Activated T-helper 1 cell treated with anti-CD3 and anti-CD28 coated beads, Interleukin-12 subunit alpha, Interleukin-12 subunit beta, Interleukin-2, Interleukin-4 antibody, amounts not matched to agents 30 ng/mL and 10 ng/mL and 1 ng/mL, durations not matched to agents 14 hours and 24 hours and 36 hours (primary cell): ENCODE measurements at regions not wholly inside any gene's neighbourhood (a gene's known extent, or its start where the extent isn't known, plus 50 kb on each side); places are given as distances from the start of the nearest gene placed in this dataset.

ENCODE experiments used
- DNase-seq: peaks from one replicate; pipeline ENCODE4 v3.0.0; 2021; ENCODE audit warnings: low spot score
- H3K27ac Mint-ChIP-seq: one replicate; pipeline ENCODE4 v1.8.0; 2021; ENCODE audit warnings: mild to moderate bottlenecking, mixed read lengths
- H3K27me3 Mint-ChIP-seq: one replicate; pipeline ENCODE4 v1.8.0; 2022; ENCODE audit warnings: mild to moderate bottlenecking, moderate library complexity, mixed read lengths; ENCODE audit not compliant: insufficient read depth
- H3K36me3 Mint-ChIP-seq: one replicate; pipeline ENCODE4 v1.8.0; 2021; ENCODE audit warnings: low read depth, mixed read lengths
- H3K4me1 Mint-ChIP-seq: one replicate; pipeline ENCODE4 v1.8.0; 2021; ENCODE audit warnings: low read depth, mixed read lengths
- H3K4me3 Mint-ChIP-seq: one replicate; pipeline ENCODE4 v1.8.0; 2021; ENCODE audit warnings: mild to moderate bottlenecking, moderate library complexity, mixed read lengths
- H3K9me3 Mint-ChIP-seq: one replicate; pipeline ENCODE4 v1.8.0; 2021; ENCODE audit warnings: mixed read lengths
- intact Hi-C: fragments of 100-400 bp; cut with micrococcal nuclease; formaldehyde crosslinking; loops from one replicate; pipeline ENCODE4 v1.15.1; 2024

DNA sequence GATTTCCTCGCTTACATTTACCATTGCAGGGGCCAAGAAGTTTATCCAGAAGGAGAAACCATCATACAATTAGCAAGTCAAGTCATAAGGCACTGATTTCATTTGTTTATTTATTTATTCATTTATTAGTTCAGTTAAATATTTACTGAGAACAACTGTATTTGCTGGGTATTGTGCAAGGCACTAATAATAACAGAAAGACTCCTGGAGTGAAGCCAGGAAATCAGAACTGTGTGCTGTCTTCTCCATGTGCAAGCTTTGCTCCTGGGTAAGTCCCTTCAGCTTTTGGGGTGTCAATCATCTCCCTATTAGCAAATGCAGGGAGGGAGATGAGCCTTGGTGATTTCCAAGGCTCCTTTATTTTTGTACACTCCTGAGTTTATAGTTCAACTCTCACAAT lies 341.6 kb upstream of the MEIS1 start:
- intact Hi-C loops, result no loop called here
- Mint-ChIP-seq H3K4me3 (no peak overlapping the region), H3K36me3 (no peaks in the 10 kb centered on the region), H3K27ac (no peak overlapping the region), H3K27me3 (no peaks in the 10 kb centered on the region), H3K4me1 (no peaks in the 10 kb centered on the region), H3K9me3 (peaks cover 22% of the 10 kb centered on the region)
- no peak for DNase-seq

DNA sequence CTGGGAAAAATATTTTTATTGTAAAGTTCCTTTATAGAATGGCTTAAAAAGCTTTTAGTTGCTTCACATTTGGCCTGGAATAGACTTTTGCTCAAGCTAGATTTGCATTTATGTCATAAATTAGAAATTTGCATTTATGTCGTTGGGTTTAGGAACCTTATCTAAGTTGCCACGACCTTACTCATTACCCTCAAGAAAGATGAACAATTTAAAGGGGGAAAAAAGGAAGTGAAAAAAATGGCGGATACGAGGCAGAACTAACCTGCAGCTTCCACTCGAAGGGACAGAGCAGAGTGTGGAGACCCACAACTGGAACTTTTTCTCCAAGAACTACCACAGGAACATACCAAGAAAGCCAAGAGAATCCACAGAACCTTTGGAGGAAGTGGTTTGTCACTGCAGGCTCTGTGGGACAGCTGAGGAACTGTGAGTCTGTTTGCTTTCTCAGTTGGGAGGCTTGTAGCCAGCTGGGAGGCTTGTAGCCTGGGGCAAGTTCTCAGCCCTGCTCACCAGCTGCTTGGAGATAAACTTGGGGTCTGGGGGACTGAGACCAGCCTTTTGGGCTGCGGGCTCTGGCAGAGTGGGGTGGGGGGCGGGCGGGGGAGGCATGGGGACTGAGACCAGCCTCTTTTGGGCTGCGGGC lies 349.9 kb upstream of the MEIS1 start:
- Mint-ChIP-seq H3K4me3 (no peak overlapping the region), H3K27ac (no peak overlapping the region), H3K9me3 (peaks cover 12% of the 10 kb centered on the region), H3K4me1 (no peaks in the 10 kb centered on the region), H3K27me3 (no peaks in the 10 kb centered on the region), H3K36me3 (no peaks in the 10 kb centered on the region)
- no peak for DNase-seq
- intact Hi-C loops, result no loop called here

DNA sequence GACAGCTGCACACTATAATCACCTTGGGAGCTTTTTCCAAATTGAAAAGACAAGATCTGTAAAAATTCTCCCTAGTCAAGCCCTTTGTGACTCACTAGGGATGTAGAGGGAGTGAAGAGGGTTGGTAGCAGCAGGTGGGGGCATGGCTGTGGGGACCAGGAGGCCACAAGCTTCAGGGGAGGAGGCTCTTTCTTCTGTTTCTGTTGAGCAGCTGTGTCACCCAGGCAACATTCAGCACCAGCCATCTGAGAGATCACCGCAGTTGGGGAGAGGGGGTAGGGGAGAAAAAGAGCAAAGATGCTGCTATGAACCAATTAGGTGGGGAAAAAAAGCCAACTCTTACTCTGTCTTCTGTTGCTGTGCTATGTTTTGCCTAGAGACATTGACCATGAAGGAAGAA lies 352.3 kb upstream of the MEIS1 start:
- Mint-ChIP-seq H3K9me3 (no peaks in the 10 kb centered on the region), H3K27ac (no peak overlapping the region), H3K4me3 (no peak overlapping the region), H3K36me3 (no peaks in the 10 kb centered on the region), H3K27me3 (no peaks in the 10 kb centered on the region), H3K4me1 (no peaks in the 10 kb centered on the region)
- intact Hi-C loops, result no loop called here
- no peak for DNase-seq

DNA sequence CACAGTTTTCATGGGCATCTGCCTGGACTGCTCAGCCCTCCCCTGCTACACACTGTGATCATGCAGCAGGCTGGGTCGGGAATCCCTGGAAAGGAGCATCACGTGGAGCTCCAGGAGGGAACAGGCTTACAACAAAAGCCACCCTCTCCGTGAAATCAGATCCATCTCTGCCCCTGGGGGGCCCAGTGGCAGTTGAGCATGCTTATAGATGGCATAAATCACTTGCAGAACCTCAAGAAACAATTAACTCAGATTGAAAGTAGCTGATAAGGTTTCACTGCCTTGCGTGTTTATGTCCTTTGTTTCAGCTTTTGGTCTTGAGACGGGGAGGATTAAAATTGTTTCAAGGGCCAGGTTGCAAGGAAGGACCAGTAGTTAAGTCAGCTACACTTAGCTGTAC lies 354.8 kb upstream of the MEIS1 start:
- H3K36me3 Mint-ChIP-seq, result no peaks in the 10 kb centered on the region
- no peaks in the 10 kb centered on the region for H3K27me3 Mint-ChIP-seq
- H3K9me3 Mint-ChIP-seq, result no peaks in the 10 kb centered on the region
- intact Hi-C loops, result no loop called here
- no peaks in the 10 kb centered on the region for H3K4me1 Mint-ChIP-seq
- H3K27ac Mint-ChIP-seq, result no peak overlapping the region
- no peak for DNase-seq
- H3K4me3 Mint-ChIP-seq, result no peak overlapping the region

DNA sequence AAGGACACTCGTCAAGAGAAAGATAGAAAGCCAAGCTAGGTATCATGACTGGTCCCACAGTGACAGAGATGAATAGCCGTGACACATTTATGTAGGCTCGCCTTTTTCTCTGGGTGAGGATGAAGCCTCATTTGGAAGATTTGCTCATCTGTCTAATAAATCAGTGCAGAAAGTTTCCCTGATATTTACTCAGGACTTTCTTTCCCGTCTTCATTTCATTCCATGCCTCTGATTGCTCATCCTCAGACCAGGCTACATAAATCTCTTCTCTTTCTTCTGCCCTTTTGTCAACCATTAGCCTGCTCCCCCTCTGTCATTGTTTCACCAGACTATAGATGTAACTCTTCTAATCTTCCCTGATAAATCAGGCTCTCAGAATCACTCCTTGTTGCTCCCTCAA lies 361.8 kb upstream of the MEIS1 start:
- no peak for DNase-seq
- no peaks in the 10 kb centered on the region for H3K27me3 Mint-ChIP-seq
- H3K9me3 Mint-ChIP-seq, result no peaks in the 10 kb centered on the region

DNA sequence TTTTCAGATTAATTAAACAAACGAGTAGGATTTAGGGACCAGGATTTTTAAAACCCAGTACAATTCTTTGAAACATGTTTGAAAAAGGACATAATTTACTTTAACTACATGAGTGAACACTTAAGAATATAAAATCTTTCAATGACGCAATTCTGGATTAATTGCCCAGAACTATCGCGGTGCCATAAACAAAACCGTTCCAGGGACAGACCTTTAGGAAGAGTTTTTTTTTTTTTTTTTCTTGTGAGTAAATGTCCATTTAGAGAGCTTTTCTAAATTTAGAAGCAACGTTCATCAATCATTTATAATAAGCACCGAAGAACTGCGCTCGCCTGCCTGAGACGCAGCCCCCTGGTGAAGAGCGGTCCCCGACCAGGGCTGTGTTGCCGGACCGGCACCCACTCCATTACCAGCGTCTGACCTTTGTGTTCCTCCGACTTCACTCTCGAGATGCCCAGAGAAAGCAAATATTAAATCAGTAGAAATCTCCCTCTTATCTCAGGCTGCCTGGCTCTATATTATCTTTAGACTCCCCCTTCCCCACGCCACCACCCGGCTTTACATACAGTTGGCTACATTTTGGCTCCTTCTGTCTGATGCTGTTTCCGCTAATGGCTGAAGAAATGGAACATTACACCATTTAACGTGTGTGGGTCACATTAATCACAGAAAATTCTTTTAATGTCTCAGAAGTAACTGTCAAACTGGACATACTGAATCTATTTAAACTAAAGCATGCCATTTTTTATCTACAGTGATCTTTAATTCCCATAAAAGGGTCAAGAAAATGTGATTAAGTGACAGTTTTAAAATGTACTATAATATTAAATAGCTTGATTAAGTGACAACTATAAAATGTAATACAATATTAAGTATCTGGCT lies 364.0 kb upstream of the MEIS1 start:
- no peak overlapping the region for H3K27ac Mint-ChIP-seq
- no peak for DNase-seq
- no peaks in the 10 kb centered on the region for H3K36me3 Mint-ChIP-seq
- no peaks in the 10 kb centered on the region for H3K4me1 Mint-ChIP-seq
- intact Hi-C loops, result no loop called here
- H3K4me3 Mint-ChIP-seq, result no peak overlapping the region
- no peaks in the 10 kb centered on the region for H3K9me3 Mint-ChIP-seq
- H3K27me3 Mint-ChIP-seq, result no peaks in the 10 kb centered on the region

More for the DNA sequence above, 361.8 kb upstream of the MEIS1 start:
- no peak overlapping the region for H3K4me3 Mint-ChIP-seq
- no peak overlapping the region for H3K27ac Mint-ChIP-seq
- H3K36me3 Mint-ChIP-seq, result no peaks in the 10 kb centered on the region
- intact Hi-C loops, result no loop called here
- H3K4me1 Mint-ChIP-seq, result no peaks in the 10 kb centered on the region

DNA sequence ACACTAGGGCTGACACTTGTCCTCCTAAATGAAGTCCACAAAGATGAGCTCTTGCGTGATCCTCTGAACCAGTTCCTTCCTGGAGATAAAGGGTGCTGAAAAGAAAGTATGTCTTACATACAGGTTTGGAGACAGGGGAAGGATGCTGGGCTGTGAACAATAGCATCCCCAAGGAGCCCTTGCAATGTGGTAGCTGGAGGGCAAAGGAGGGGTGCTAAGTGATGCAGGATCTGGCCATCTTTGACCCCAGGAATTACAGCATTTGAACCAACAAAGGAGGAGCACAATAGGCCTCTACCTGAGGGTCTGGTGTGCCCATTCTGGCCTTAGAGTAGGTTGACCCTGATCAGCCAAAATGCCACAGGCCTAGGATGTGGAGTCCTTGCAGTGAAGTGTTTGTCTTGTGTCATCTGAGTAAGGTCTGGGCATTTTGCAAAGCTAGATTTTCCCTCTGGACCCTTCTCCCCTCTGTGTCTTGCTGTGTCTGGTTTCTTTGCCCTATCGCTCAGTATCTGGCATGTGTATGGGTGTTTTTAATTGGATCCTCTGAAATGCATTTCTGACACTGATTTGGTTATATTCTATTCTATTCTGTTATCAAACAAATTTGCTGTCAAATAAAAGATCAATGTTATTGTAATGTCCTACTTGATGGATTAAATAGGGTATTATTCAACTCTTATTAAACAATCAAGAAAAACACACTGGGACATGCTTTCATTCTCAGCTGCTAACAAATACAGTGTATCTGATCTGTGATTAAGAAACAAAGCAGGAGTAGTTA lies 364.8 kb upstream of the MEIS1 start:
- no peaks in the 10 kb centered on the region for H3K9me3 Mint-ChIP-seq
- no peaks in the 10 kb centered on the region for H3K27me3 Mint-ChIP-seq
- no peak overlapping the region for H3K4me3 Mint-ChIP-seq
- no peak overlapping the region for H3K27ac Mint-ChIP-seq
- H3K4me1 Mint-ChIP-seq, result no peaks in the 10 kb centered on the region
- H3K36me3 Mint-ChIP-seq, result no peaks in the 10 kb centered on the region
- intact Hi-C loops, result no loop called here
- DNase-seq, result no peak

DNA sequence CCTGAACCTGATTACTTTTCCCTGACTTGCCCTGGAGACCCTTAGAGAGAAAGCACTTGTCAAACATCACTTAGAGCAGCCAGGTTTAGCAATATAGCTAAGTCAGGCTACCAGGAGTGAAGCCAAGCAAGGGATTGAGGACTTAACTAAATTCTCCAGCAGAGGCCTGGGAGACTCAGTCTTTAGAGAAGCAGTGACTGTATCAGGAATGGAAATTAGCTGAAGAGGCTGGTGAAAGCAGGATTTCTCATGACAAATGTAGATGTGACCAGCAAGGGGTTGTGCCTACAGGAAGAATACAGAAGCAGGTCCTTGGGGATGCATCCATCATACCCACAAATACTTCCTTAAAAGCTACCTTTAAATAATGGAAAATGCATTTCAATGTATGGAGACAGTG lies 368.9 kb upstream of the MEIS1 start:
- Mint-ChIP-seq H3K9me3 (no peaks in the 10 kb centered on the region), H3K4me3 (no peak overlapping the region), H3K27ac (no peak overlapping the region), H3K4me1 (no peaks in the 10 kb centered on the region), H3K27me3 (peaks cover 2% of the 10 kb centered on the region), H3K36me3 (no peaks in the 10 kb centered on the region)
- intact Hi-C loops, result no loop called here
- no peak for DNase-seq

DNA sequence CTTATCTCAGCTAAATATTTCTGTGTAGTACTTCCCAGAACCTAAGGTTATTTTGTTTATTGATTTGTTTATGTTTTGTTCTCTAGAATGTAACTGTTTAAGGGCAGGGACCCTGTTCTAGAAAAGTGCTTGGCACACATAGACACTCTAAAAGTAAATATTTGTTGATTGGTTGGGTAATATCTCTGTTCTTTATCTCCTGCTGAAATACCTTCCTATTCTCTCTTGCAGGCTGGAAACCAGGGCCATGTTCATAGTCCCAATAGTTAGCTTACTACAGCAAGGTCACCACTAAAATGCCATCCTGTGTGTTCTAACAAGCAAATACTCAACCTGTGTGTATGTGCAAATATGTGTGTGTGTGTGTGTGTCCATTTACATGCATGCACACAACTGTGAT lies 375.6 kb upstream of the MEIS1 start:
- H3K9me3 Mint-ChIP-seq, result no peaks in the 10 kb centered on the region
- no peaks in the 10 kb centered on the region for H3K36me3 Mint-ChIP-seq
- no peak overlapping the region for H3K4me3 Mint-ChIP-seq
- no peaks in the 10 kb centered on the region for H3K27me3 Mint-ChIP-seq
- intact Hi-C loops, result no loop called here
- no peaks in the 10 kb centered on the region for H3K4me1 Mint-ChIP-seq
- no peak overlapping the region for H3K27ac Mint-ChIP-seq
- no peak for DNase-seq

DNA sequence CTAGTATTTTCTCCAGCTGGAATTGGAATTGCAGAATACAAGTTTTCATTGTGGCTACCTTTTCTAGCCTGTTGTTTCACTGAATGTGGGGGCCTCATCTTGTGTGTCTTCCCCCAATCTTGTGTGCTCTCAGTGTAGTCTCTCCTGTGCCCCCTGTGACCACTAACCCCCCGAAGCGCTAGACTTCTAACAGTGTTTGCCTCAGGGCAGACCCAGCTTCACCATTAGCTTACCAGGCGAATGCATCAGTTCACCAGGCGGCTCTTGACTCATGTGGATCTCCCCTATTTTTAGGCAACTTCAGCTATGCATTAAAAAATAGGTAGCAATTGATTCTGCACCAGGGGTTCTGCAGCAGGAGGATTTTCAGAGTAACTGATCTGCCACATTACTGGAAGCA lies 376.2 kb upstream of the MEIS1 start:
- no peaks in the 10 kb centered on the region for H3K27me3 Mint-ChIP-seq
- no peaks in the 10 kb centered on the region for H3K9me3 Mint-ChIP-seq
- no peak overlapping the region for H3K4me3 Mint-ChIP-seq
- intact Hi-C loops, result no loop called here
- no peaks in the 10 kb centered on the region for H3K36me3 Mint-ChIP-seq
- H3K27ac Mint-ChIP-seq, result no peak overlapping the region
- DNase-seq, result no peak
- H3K4me1 Mint-ChIP-seq, result no peaks in the 10 kb centered on the region

DNA sequence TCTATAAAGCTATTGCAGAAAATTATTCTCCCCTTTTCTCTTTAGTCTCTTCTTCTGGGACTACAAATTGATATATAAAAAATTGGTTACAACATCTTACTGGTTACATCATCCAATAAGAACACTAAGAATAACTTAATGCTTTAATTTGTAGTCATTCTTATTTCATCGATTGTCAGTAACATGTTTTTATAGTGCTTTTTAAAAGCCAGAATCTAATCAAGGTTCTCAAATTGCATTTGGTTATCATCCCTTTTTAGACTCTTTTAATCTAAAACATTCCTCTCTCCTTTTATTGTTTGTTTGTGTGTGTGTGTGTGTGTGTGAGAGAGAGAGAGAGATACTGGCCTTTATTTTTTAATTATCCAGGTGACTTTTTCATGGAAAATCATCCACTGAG lies 377.1 kb upstream of the MEIS1 start:
- Mint-ChIP-seq H3K36me3 (no peaks in the 10 kb centered on the region), H3K4me3 (no peak overlapping the region), H3K27me3 (no peaks in the 10 kb centered on the region), H3K27ac (no peak overlapping the region), H3K9me3 (no peaks in the 10 kb centered on the region), H3K4me1 (no peaks in the 10 kb centered on the region)
- no peak for DNase-seq
- intact Hi-C loops, result no loop called here

DNA sequence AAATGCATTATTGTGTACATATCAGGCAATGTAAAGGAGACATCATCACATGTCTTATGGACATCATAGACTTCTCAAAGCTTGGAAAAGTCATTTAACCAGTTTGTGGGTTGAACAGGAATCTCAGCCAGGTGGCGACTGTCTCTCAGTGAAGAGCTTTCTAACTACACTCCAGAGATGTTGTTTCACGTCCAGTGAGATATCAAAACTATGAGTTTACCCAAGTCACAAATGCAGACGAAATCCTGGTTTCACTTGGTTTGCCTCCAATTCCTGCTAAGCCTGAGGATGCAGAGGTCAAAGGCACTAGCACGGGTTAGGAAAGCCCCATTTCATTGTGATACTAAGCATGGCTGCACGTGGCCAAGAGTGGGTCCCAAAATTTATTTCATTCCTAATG lies 384.5 kb upstream of the MEIS1 start:
- H3K4me3 Mint-ChIP-seq, result no peak overlapping the region

DNA sequence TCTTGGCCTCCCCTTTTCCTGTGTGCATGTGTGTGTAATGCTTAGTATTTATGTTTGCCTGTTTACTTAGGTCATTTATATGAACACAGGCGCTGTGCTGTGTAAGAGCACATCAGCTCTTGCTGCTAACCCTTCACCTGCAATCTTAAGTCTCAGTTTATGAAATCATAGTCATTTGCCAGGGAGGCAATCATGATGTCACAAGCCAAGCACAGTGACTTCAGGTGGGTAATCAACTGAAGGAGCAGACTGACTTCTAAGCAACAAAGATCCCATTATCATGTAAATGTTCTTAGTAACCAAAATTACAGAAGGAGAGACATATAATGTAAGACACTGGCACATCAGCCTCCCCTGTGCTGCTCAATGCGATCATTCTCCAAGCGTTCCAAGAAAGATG lies 386.3 kb upstream of the MEIS1 start:
- Mint-ChIP-seq H3K36me3 (no peaks in the 10 kb centered on the region), H3K4me3 (no peak overlapping the region), H3K9me3 (no peaks in the 10 kb centered on the region), H3K27ac (no peak overlapping the region), H3K27me3 (no peaks in the 10 kb centered on the region), H3K4me1 (no peaks in the 10 kb centered on the region)
- intact Hi-C loops, result no loop called here
- no peak for DNase-seq

More for the DNA sequence above, 384.5 kb upstream of the MEIS1 start:
- no peaks in the 10 kb centered on the region for H3K36me3 Mint-ChIP-seq
- no peaks in the 10 kb centered on the region for H3K9me3 Mint-ChIP-seq
- H3K4me1 Mint-ChIP-seq, result no peaks in the 10 kb centered on the region
- no peak for DNase-seq
- H3K27ac Mint-ChIP-seq, result no peak overlapping the region
- intact Hi-C loops, result no loop called here
- H3K27me3 Mint-ChIP-seq, result no peaks in the 10 kb centered on the region
